ENCODE measurements at regions not wholly inside any gene's neighbourhood (a gene's known extent, or its start where the extent isn't known, plus 50 kb on each side); places are given as distances from the start of the nearest gene placed in this dataset.

DNA sequence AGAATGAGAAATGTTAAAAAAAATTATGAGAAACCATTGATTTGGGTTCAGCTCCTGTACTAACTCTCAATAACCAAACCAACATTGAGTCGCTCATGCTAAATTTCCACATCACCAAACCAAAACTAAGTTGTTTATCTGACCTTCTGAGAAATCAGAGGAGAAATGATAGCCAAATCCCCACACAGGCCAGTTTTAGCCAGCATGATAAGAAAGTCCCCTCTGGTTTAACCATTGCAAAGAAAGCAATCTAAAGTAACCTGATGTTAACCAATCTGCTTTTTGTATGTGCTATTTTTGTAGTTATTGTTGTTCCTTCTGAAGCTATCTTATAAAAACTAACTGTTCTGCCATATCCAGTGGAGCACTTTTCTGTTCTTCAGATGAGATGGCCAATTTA, 599.7 kb downstream of the SLC16A7 start:
- no TSS peak for BruUV-seq (replicated peaks)
- TF ChIP-seq TCF7L2 (IDR thresholded peaks at IDR 0.05; ENCODE audit: borderline replicate concordance, extremely low read depth, insufficient read depth, insufficient read length) (no peak), CBX3 (IDR thresholded peaks at IDR 0.05; ENCODE audit: low read depth) (no peak), ZFX (IDR thresholded peaks at IDR 0.05) (no peak), SRF (IDR thresholded peaks at IDR 0.05; ENCODE audit: low read depth) (no peak), ZNF274 (IDR thresholded peaks at IDR 0.05; ENCODE audit: low read depth, low read length) (no peak), FOSL1 (IDR thresholded peaks at IDR 0.05; ENCODE audit: low read depth) (no peak), SP1 (IDR thresholded peaks at IDR 0.05; ENCODE audit: low read depth) (no peak), ELF1 (IDR thresholded peaks at IDR 0.05; ENCODE audit: borderline replicate concordance, low read depth) (no peak), EZH2phosphoT487 (IDR thresholded peaks at IDR 0.05; ENCODE audit: borderline replicate concordance) (no peak)
- TF ChIP-seq, protein P1, sequence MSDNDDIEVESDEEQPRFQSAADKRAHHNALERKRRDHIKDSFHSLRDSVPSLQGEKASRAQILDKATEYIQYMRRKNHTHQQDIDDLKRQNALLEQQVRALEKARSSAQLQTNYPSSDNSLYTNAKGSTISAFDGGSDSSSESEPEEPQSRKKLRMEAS (IDR thresholded peaks at IDR 0.05), result no peak
- DNase-seq (ENCODE audit: low read depth, low spot score), result no peak
- POLR2A ChIA-PET, result no interaction called here
- CTCF ChIA-PET, result no interaction called here
- Histone ChIP-seq H3K36me3 (ENCODE audit: control insufficient read depth in 1 of 2, insufficient read depth in 2 of 2, low read length in 2 of 2) (no peaks in the 10 kb centered on the region), H3K27me3 (ENCODE audit: insufficient read depth, low read length) (no peaks in the 10 kb centered on the region), H3K4me1 (ENCODE audit: control insufficient read depth in 1 of 2, insufficient read depth in 2 of 2, low read length in 2 of 2) (no peaks in the 10 kb centered on the region), H3K79me2 (ENCODE audit: insufficient read depth, low read length) (no peaks in the 10 kb centered on the region), H3K4me2 (ENCODE audit: low read length) (no peak overlapping the region), H3K4me3 (replicated peaks in 1 of 2; ENCODE audit: low read depth in 1 of 2, low read length in 2 of 2) (no peak overlapping the region), H3K27ac (ENCODE audit: low read depth, low read length) (no peak overlapping the region), H2AFZ (ENCODE audit: low read depth, low read length, poor library complexity, severe bottlenecking) (no peak overlapping the region), H3K9me2 (ENCODE audit: insufficient read depth) (no peaks in the 10 kb centered on the region), H3K9ac (ENCODE audit: low read length) (no peak overlapping the region), H4K20me1 (ENCODE audit: insufficient read depth) (no peaks in the 10 kb centered on the region), H3K9me3 (ENCODE audit: control insufficient read depth in 1 of 2, insufficient read depth in 1 of 2, low read depth in 1 of 2, low read length in 2 of 2) (no peaks in the 10 kb centered on the region)
- ATAC-seq, result no peak
- RAD21 ChIA-PET (ENCODE audit: low non-redundant PET in 1 of 2, low total read pairs in 2 of 2, uncharacterized antibody in 2 of 2, unreplicated experiment in 2 of 2), result no interaction called here
- intact Hi-C loops (cut with micrococcal nuclease), result no loop called here

DNA sequence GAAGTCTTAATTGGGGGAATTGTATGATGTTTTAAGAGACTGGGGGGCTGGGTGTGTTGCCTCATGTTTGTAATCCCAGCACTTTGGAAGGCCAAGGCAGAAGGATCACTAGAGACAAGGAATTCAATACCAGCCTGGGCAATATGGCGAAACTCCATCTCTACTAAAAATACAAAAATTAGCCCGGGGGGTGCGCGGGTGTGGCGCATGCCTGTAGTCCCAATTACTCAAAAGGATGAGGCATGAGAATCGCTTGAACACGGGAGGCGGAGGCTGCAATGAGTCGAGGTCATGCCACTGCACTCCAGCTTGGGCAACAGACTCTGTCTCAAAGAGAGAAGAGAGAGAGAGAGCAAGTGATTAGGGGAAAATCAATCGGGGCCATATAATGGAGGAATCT, 600.5 kb downstream of the SLC16A7 start:
- TF ChIP-seq EGR1 (IDR thresholded peaks at IDR 0.05; ENCODE audit: low read depth) (no peak), ELF1 (IDR thresholded peaks at IDR 0.05; ENCODE audit: borderline replicate concordance, low read depth) (no peak), EZH2phosphoT487 (IDR thresholded peaks at IDR 0.05; ENCODE audit: borderline replicate concordance) (no peak), ZNF274 (IDR thresholded peaks at IDR 0.05; ENCODE audit: low read depth, low read length) (no peak), YY1 (IDR thresholded peaks at IDR 0.05; ENCODE audit: extremely low read depth, insufficient replicate concordance, low read depth, low read length) (no peak), CBX3 (IDR thresholded peaks at IDR 0.05; ENCODE audit: low read depth) (no peak), TCF7L2 (IDR thresholded peaks at IDR 0.05; ENCODE audit: borderline replicate concordance, extremely low read depth, insufficient read depth, insufficient read length) (no peak), POLR2AphosphoS5 (IDR thresholded peaks at IDR 0.05; ENCODE audit: low read depth, low read length) (no peak), ZFX (IDR thresholded peaks at IDR 0.05) (no peak), POLR2A (IDR thresholded peaks at IDR 0.05; ENCODE audit: borderline replicate concordance, extremely low read depth, insufficient read depth, insufficient read length) (no peak), SP1 (IDR thresholded peaks at IDR 0.05; ENCODE audit: low read depth) (no peak), SRF (IDR thresholded peaks at IDR 0.05; ENCODE audit: low read depth) (no peak)
- TF ChIP-seq, protein P1 (IDR thresholded peaks at IDR 0.05), result no peak
- ChIA-PET POLR2A (no interaction called here), CTCF (no interaction called here), RAD21 (ENCODE audit: low non-redundant PET in 1 of 2, low total read pairs in 2 of 2, uncharacterized antibody in 2 of 2, unreplicated experiment in 2 of 2) (no interaction called here)
- Histone ChIP-seq H3K9me3 (ENCODE audit: control insufficient read depth in 1 of 2, insufficient read depth in 1 of 2, low read depth in 1 of 2, low read length in 2 of 2) (no peaks in the 10 kb centered on the region), H3K4me2 (ENCODE audit: low read length) (no peak overlapping the region), H3K27me3 (ENCODE audit: insufficient read depth, low read length) (no peaks in the 10 kb centered on the region), H3K79me2 (ENCODE audit: insufficient read depth, low read length) (no peaks in the 10 kb centered on the region), H3K9ac (ENCODE audit: low read length) (no peak overlapping the region), H3K9me2 (ENCODE audit: insufficient read depth) (no peaks in the 10 kb centered on the region), H4K20me1 (ENCODE audit: insufficient read depth) (no peaks in the 10 kb centered on the region), H3K36me3 (ENCODE audit: control insufficient read depth in 1 of 2, insufficient read depth in 2 of 2, low read length in 2 of 2) (no peaks in the 10 kb centered on the region), H3K27ac (ENCODE audit: low read depth, low read length) (no peak overlapping the region), H3K4me1 (ENCODE audit: control insufficient read depth in 1 of 2, insufficient read depth in 2 of 2, low read length in 2 of 2) (no peaks in the 10 kb centered on the region), H3K4me3 (replicated peaks in 1 of 2; ENCODE audit: low read depth in 1 of 2, low read length in 2 of 2) (no peak overlapping the region), H2AFZ (ENCODE audit: low read depth, low read length, poor library complexity, severe bottlenecking) (no peak overlapping the region)
- DNase-seq (ENCODE audit: low read depth, low spot score) (no peak), ATAC-seq (no peak)
- intact Hi-C loops (cut with micrococcal nuclease), result no loop called here
- no TSS peak for BruUV-seq (replicated peaks)
